AG04449 (cell line): ENCODE measurements at regions not wholly inside any gene's neighbourhood (a gene's known extent, or its start where the extent isn't known, plus 50 kb on each side); places are given as distances from the start of the nearest gene placed in this dataset.

Experiments
- CTCF ChIA-PET: fragments of 350-600 bp; formaldehyde crosslinking; extraction: SDS; loops from one replicate; lab custom pipeline; 2021; ENCODE audit warnings: antibody characterized with exemption; lab: Yijun Ruan, JAX
- POLR2A ChIA-PET: fragments of 400-600, 350-600 bp; formaldehyde crosslinking; extraction: SDS; loops from one replicate; lab custom pipeline; 2020; ENCODE audit warnings: antibody characterized with exemption, inconsistent platforms; lab: Yijun Ruan, JAX
- DNase-seq: peaks from one replicate; pipeline ENCODE4 v3.0.0-alpha.2; 2010; ENCODE audit warnings: low read depth, low spot score
- H3K4me3 ChIP-seq: 2 replicates; pipeline ENCODE4 v1.5.1; 2011; ENCODE audit warnings: low read depth, mild to moderate bottlenecking, control low read depth, low read length
- CTCF ChIP-seq: IDR thresholded peaks from one replicate; pipeline ENCODE4 v1.5.1; 2011; ENCODE audit warnings: mild to moderate bottlenecking, moderate library complexity, low read length, control low read depth, inconsistent platforms; ENCODE audit not compliant: insufficient read depth; ENCODE audit errors: missing control alignments

GRCh38 chr15:61442821-61443220 is 213.7 kb upstream of the RORA start:
- no peak for TF ChIP-seq CTCF
- POLR2A ChIA-PET = no interaction called here
- CTCF ChIA-PET = no interaction called here
- no peak overlapping the region for H3K4me3 ChIP-seq
- DNase-seq = no peak

GRCh38 chr15:61441891-61442290 is 212.8 kb upstream of the RORA start:
- POLR2A ChIA-PET = no interaction called here
- no peak for DNase-seq
- no peak for TF ChIP-seq CTCF
- H3K4me3 ChIP-seq = no peak overlapping the region
- CTCF ChIA-PET = no interaction called here

- H3K4me3 ChIP-seq = no peak overlapping the region
- no peak for TF ChIP-seq CTCF
- CTCF ChIA-PET = no interaction called here
- POLR2A ChIA-PET = no interaction called here
- no peak for DNase-seq
These were observed 197.4 kb upstream of the RORA start for GRCh38 chr15:61426466-61426865.

GRCh38 chr15:61425934-61426333 is 196.8 kb upstream of the RORA start:
- H3K4me3 ChIP-seq = no peak overlapping the region
- ChIA-PET POLR2A (no interaction called here), CTCF (no interaction called here)
- DNase-seq = no peak
- no peak for TF ChIP-seq CTCF

GRCh38 chr15:61422773-61423172 is 193.7 kb upstream of the RORA start:
- H3K4me3 ChIP-seq = no peak overlapping the region
- DNase-seq = no peak
- CTCF ChIA-PET = no interaction called here
- POLR2A ChIA-PET = no interaction called here
- TF ChIP-seq CTCF = no peak

GRCh38 chr15:61421938-61422337 is 192.8 kb upstream of the RORA start:
- no peak overlapping the region for H3K4me3 ChIP-seq
- no peak for TF ChIP-seq CTCF
- no peak for DNase-seq
- CTCF ChIA-PET = no interaction called here
- POLR2A ChIA-PET = no interaction called here
